H1 (cell line): ENCODE measurements at regions not wholly inside any gene's neighbourhood (a gene's known extent, or its start where the extent isn't known, plus 50 kb on each side); places are given as distances from the start of the nearest gene placed in this dataset.

ENCODE experiments used
- CTCF ChIP-seq, 3 experiments: IDR thresholded peaks; 1 replicate in 2 of 3; 2 replicates in 1 of 3; pipeline versions ENCODE4 v1.5.1 to v1.6.1; 2011; ENCODE audit warnings: low read length in 3 of 3, mild to moderate bottlenecking in 3 of 3, inconsistent platforms in 2 of 3, low read depth in 1 of 3, moderate library complexity in 1 of 3; ENCODE audit not compliant: insufficient read depth in 1 of 3; ENCODE audit errors: control extremely low read depth in 1 of 3
- GABPA ChIP-seq: IDR thresholded peaks from 2 replicates; pipeline ENCODE4 v1.6.1; 2011; ENCODE audit warnings: mild to moderate bottlenecking, low read length, moderate library complexity, borderline replicate concordance; ENCODE audit not compliant: insufficient read depth
- SP1 ChIP-seq: IDR thresholded peaks from 2 replicates; pipeline ENCODE4 v1.6.1; 2011; ENCODE audit warnings: low read depth, low read length
- TF ChIP-seq, protein P1 (sequence below): fragments of 300-600 bp; sonication (generic); IDR thresholded peaks from 2 replicates; pipeline ENCODE4 v1.7.1; 2012; ENCODE audit warnings: low read length, moderate library complexity, mild to moderate bottlenecking, inconsistent platforms; ENCODE audit not compliant: insufficient replicate concordance

DNA sequence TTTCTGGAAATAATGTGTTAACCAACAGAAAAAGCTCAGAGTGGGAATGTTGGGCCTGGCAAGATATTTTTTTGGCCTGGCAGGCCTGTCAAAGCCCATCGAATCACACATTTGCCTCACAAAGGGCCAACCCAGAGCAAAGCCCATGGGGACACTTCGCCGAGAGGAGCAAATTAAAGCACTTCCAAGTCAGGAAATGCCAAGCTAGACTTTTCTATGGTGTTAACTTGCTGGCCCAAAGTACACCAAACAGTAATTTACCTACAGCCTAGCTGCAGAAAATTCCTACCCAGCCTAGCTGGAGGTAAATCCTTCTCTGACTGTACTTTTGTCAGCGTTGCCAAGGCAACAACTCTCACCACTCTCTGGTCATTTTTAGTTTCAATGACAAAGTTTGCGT lies 288.6 kb upstream of the LDB2 start:
- TF ChIP-seq, protein P1, sequence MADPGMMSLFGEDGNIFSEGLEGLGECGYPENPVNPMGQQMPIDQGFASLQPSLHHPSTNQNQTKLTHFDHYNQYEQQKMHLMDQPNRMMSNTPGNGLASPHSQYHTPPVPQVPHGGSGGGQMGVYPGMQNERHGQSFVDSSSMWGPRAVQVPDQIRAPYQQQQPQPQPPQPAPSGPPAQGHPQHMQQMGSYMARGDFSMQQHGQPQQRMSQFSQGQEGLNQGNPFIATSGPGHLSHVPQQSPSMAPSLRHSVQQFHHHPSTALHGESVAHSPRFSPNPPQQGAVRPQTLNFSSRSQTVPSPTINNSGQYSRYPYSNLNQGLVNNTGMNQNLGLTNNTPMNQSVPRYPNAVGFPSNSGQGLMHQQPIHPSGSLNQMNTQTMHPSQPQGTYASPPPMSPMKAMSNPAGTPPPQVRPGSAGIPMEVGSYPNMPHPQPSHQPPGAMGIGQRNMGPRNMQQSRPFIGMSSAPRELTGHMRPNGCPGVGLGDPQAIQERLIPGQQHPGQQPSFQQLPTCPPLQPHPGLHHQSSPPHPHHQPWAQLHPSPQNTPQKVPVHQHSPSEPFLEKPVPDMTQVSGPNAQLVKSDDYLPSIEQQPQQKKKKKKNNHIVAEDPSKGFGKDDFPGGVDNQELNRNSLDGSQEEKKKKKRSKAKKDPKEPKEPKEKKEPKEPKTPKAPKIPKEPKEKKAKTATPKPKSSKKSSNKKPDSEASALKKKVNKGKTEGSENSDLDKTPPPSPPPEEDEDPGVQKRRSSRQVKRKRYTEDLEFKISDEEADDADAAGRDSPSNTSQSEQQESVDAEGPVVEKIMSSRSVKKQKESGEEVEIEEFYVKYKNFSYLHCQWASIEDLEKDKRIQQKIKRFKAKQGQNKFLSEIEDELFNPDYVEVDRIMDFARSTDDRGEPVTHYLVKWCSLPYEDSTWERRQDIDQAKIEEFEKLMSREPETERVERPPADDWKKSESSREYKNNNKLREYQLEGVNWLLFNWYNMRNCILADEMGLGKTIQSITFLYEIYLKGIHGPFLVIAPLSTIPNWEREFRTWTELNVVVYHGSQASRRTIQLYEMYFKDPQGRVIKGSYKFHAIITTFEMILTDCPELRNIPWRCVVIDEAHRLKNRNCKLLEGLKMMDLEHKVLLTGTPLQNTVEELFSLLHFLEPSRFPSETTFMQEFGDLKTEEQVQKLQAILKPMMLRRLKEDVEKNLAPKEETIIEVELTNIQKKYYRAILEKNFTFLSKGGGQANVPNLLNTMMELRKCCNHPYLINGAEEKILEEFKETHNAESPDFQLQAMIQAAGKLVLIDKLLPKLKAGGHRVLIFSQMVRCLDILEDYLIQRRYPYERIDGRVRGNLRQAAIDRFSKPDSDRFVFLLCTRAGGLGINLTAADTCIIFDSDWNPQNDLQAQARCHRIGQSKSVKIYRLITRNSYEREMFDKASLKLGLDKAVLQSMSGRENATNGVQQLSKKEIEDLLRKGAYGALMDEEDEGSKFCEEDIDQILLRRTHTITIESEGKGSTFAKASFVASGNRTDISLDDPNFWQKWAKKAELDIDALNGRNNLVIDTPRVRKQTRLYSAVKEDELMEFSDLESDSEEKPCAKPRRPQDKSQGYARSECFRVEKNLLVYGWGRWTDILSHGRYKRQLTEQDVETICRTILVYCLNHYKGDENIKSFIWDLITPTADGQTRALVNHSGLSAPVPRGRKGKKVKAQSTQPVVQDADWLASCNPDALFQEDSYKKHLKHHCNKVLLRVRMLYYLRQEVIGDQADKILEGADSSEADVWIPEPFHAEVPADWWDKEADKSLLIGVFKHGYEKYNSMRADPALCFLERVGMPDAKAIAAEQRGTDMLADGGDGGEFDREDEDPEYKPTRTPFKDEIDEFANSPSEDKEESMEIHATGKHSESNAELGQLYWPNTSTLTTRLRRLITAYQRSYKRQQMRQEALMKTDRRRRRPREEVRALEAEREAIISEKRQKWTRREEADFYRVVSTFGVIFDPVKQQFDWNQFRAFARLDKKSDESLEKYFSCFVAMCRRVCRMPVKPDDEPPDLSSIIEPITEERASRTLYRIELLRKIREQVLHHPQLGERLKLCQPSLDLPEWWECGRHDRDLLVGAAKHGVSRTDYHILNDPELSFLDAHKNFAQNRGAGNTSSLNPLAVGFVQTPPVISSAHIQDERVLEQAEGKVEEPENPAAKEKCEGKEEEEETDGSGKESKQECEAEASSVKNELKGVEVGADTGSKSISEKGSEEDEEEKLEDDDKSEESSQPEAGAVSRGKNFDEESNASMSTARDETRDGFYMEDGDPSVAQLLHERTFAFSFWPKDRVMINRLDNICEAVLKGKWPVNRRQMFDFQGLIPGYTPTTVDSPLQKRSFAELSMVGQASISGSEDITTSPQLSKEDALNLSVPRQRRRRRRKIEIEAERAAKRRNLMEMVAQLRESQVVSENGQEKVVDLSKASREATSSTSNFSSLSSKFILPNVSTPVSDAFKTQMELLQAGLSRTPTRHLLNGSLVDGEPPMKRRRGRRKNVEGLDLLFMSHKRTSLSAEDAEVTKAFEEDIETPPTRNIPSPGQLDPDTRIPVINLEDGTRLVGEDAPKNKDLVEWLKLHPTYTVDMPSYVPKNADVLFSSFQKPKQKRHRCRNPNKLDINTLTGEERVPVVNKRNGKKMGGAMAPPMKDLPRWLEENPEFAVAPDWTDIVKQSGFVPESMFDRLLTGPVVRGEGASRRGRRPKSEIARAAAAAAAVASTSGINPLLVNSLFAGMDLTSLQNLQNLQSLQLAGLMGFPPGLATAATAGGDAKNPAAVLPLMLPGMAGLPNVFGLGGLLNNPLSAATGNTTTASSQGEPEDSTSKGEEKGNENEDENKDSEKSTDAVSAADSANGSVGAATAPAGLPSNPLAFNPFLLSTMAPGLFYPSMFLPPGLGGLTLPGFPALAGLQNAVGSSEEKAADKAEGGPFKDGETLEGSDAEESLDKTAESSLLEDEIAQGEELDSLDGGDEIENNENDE: no peak
- no peak for TF ChIP-seq CTCF (IDR thresholded peaks at IDR 0.05; ENCODE audit: control extremely low read depth in 1 of 3, insufficient read depth in 1 of 3, low read depth in 1 of 3, low read length in 3 of 3)
- no peak for TF ChIP-seq GABPA
- TF ChIP-seq SP1: no peak
